Keratinocyte (primary cell): ENCODE measurements at regions not wholly inside any gene's neighbourhood (a gene's known extent, or its start where the extent isn't known, plus 50 kb on each side); places are given as distances from the start of the nearest gene placed in this dataset.

Experiments used
- DNase-seq: peaks from one replicate; pipeline ENCODE4 v3.0.0-alpha.2; 2011; ENCODE audit warnings: low read depth, missing footprints, low spot score
- FAIRE-seq: peaks from 2 replicates; lab custom pipeline; 2011; peaks lifted over from hg19 to GRCh38; lab: Jason Lieb, UNC
- H2AFZ ChIP-seq: 2 replicates; pipeline ENCODE4 v1.6.0; 2012; ENCODE audit warnings: low read length, control low read depth, inconsistent platforms; ENCODE audit not compliant: control insufficient read depth
- H3K27ac ChIP-seq: 2 replicates; pipeline ENCODE4 v1.5.1; 2011; ENCODE audit warnings: low read length; ENCODE audit not compliant: control insufficient read depth, insufficient read depth
- H3K27me3 ChIP-seq: 3 replicates; pipeline ENCODE4 v1.6.0; 2011; ENCODE audit warnings: low read length; ENCODE audit not compliant: control insufficient read depth, insufficient read depth; ENCODE audit errors: extremely low read depth
- H3K36me3 ChIP-seq, 2 experiments: 2 replicates in 1 of 2; 3 replicates in 1 of 2; pipeline ENCODE4 v1.5.1; 2011; ENCODE audit warnings: low read length in 2 of 2, mild to moderate bottlenecking in 1 of 2; ENCODE audit not compliant: control insufficient read depth in 2 of 2, insufficient read depth in 2 of 2; ENCODE audit errors: extremely low read depth in 1 of 2
- H3K4me1 ChIP-seq: 3 replicates; pipeline ENCODE4 v1.5.1; 2011; ENCODE audit warnings: low read length; ENCODE audit not compliant: control insufficient read depth, insufficient read depth; ENCODE audit errors: extremely low read depth
- H3K4me2 ChIP-seq: 3 replicates; pipeline ENCODE4 v1.6.0; 2011; ENCODE audit warnings: low read depth, low read length; ENCODE audit not compliant: control insufficient read depth, insufficient read depth; ENCODE audit errors: extremely low read depth
- H3K4me3 ChIP-seq, 3 experiments: fragments of 200-600 bp in 1 of 3; sonication (generic) in 1 of 3; 2 replicates in 2 of 3; 3 replicates in 1 of 3; pipeline ENCODE4 v1.5.1; 2011 to 2016; ENCODE audit warnings: low read length in 3 of 3, mild to moderate bottlenecking in 3 of 3, control low read depth in 2 of 3, inconsistent platforms in 1 of 3, low read depth in 1 of 3, mixed read lengths in 1 of 3, mixed run types in 1 of 3, moderate library complexity in 1 of 3; ENCODE audit not compliant: control insufficient read depth in 2 of 3, insufficient read depth in 2 of 3; ENCODE audit errors: extremely low read depth in 1 of 3
- H3K79me2 ChIP-seq: 2 replicates; pipeline ENCODE4 v1.6.0; 2012; ENCODE audit warnings: low read length; ENCODE audit not compliant: control insufficient read depth, insufficient read depth
- H3K9ac ChIP-seq: 3 replicates; pipeline ENCODE4 v1.6.0; 2011; ENCODE audit warnings: low read length; ENCODE audit not compliant: control insufficient read depth, insufficient read depth; ENCODE audit errors: extremely low read depth
- H3K9me1 ChIP-seq: 3 replicates; pipeline ENCODE4 v1.6.0; 2011; ENCODE audit warnings: low read length; ENCODE audit not compliant: control insufficient read depth, insufficient read depth; ENCODE audit errors: extremely low read depth
- H3K9me3 ChIP-seq: 2 replicates; pipeline ENCODE4 v1.5.1; 2012; ENCODE audit warnings: low read depth, low read length; ENCODE audit not compliant: control insufficient read depth
- H4K20me1 ChIP-seq: 3 replicates; pipeline ENCODE4 v1.6.0; 2011; ENCODE audit warnings: low read length; ENCODE audit not compliant: control insufficient read depth, insufficient read depth; ENCODE audit errors: extremely low read depth
- CTCF ChIP-seq, 3 experiments: IDR thresholded peaks in 1 of 3; conservative IDR thresholded peaks in 1 of 3; optimal IDR thresholded peaks in 1 of 3; 2 replicates in 2 of 3; 3 replicates in 1 of 3; pipeline versions ENCODE3 to v1.5.1; 2011; ENCODE audit warnings: low read length in 3 of 3, mild to moderate bottlenecking in 3 of 3, moderate library complexity in 2 of 3, control low read depth in 1 of 3, inconsistent platforms in 1 of 3; ENCODE audit not compliant: insufficient read depth in 2 of 3; ENCODE audit errors: extremely low read depth in 1 of 3
- EZH2 ChIP-seq: IDR thresholded peaks from one replicate; pipeline ENCODE4 v1.6.1; 2012; ENCODE audit warnings: inconsistent platforms, mild to moderate bottlenecking, low read length, moderate library complexity
- dilution Hi-C: fragments of 300-500 bp; cut with MboI; formaldehyde crosslinking; loops from one replicate; pipeline ENCODE4 v1.7.0; 2020; ENCODE audit warnings: low sequenced_read_pairs; ENCODE audit not compliant: extremely low pct_ligation_motif_present

DNA sequence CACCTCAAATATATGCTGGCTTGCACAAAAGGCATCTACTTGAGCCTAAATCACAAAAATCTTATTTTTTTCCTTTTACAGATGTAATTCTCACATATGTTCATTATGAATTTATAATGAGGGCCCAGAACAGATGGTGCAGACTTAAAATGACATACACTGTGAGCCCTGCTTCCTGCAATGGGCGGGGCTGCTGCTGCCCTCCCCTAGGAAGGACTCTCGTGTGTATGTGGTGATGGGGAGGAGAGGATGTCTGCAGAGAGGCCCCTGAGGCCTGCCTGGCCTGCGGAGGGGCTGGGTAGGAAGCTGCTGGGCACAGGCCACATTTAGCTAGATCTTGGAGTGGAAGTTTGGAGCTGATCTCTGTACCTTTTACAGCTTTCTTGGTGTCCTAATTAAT, 233.4 kb upstream of the KIRREL3 start:
- peaks cover 9% of the 10 kb centered on the region for H3K4me1 ChIP-seq
- dilution Hi-C loops, result no loop called here
- no peak overlapping the region for H3K9ac ChIP-seq
- no peaks in the 10 kb centered on the region for H3K79me2 ChIP-seq
- no peaks in the 10 kb centered on the region for H4K20me1 ChIP-seq
- H3K27ac ChIP-seq, result no peak overlapping the region
- no peak overlapping the region for H3K4me2 ChIP-seq
- DNase-seq, result no peak
- no peak for FAIRE-seq
- no peaks in the 10 kb centered on the region for H3K27me3 ChIP-seq
- no peaks in the 10 kb centered on the region for H3K9me3 ChIP-seq
- H3K36me3 ChIP-seq, result no peaks in the 10 kb centered on the region
- no peak overlapping the region for H3K4me3 ChIP-seq
- H2AFZ ChIP-seq, result no peak overlapping the region
- TF ChIP-seq EZH2 (no peak), CTCF (optimal IDR thresholded peaks at IDR 0.05 in 1 of 3, IDR thresholded peaks at IDR 0.05 in 1 of 3, conservative IDR thresholded peaks at IDR 0.05 in 1 of 3; ENCODE audit: extremely low read depth in 1 of 3, insufficient read depth in 2 of 3, low read length in 3 of 3) (no peak)
- no peaks in the 10 kb centered on the region for H3K9me1 ChIP-seq

DNA sequence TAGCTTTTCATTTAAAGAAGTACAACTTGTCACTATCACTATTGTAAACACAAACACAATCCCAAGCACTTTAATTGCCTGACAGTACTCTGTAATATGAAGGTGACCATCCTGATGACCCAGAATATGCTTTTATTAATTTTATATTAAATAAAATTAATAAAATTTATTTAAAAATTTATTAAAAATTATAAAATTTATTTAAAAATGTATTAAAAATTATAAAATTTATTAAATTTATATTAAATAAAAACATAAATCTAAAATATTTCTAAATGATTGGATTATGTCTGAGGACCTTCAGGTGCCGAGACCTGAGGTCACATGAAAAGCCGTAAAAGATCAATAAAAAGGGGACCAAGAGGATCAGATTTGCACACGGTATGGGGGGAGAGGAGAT, 229.8 kb upstream of the KIRREL3 start:
- no peaks in the 10 kb centered on the region for H3K9me3 ChIP-seq
- no peak overlapping the region for H3K27ac ChIP-seq
- TF ChIP-seq CTCF (optimal IDR thresholded peaks at IDR 0.05 in 1 of 3, IDR thresholded peaks at IDR 0.05 in 1 of 3, conservative IDR thresholded peaks at IDR 0.05 in 1 of 3; ENCODE audit: extremely low read depth in 1 of 3, insufficient read depth in 2 of 3, low read length in 3 of 3) (no peak), EZH2 (no peak)
- dilution Hi-C loops, result no loop called here
- no peak overlapping the region for H3K9ac ChIP-seq
- no peaks in the 10 kb centered on the region for H3K36me3 ChIP-seq
- no peak overlapping the region for H2AFZ ChIP-seq
- no peak for DNase-seq
- H3K4me1 ChIP-seq, result no peaks in the 10 kb centered on the region
- H3K4me3 ChIP-seq, result no peak overlapping the region
- no peak overlapping the region for H3K4me2 ChIP-seq
- H3K79me2 ChIP-seq, result no peaks in the 10 kb centered on the region
- no peaks in the 10 kb centered on the region for H3K27me3 ChIP-seq
- no peaks in the 10 kb centered on the region for H4K20me1 ChIP-seq
- FAIRE-seq, result no peak
- H3K9me1 ChIP-seq, result no peaks in the 10 kb centered on the region
